NT2/D1 (cell line): ENCODE measurements at regions not wholly inside any gene's neighbourhood (a gene's known extent, or its start where the extent isn't known, plus 50 kb on each side); places are given as distances from the start of the nearest gene placed in this dataset.
A peak's percentile ranks its signal among the peaks of the same experiment; 100 is the strongest.
"Not testable (repeated sequence)": the region's sequence is repeated elsewhere in the genome, so short reads cannot be mapped to it uniquely, and the experiment has no call there.

Source experiments
- DNase-seq: peaks from one replicate; pipeline ENCODE4 v3.0.0-alpha.2; 2011; ENCODE audit warnings: low read depth, low spot score
- H3K27me3 ChIP-seq: 2 replicates; pipeline ENCODE4 v1.6.0; 2011; ENCODE audit warnings: mild to moderate bottlenecking; ENCODE audit not compliant: insufficient read length, insufficient read depth
- H3K36me3 ChIP-seq: 2 replicates; pipeline ENCODE4 v1.6.1; 2011; ENCODE audit warnings: mild to moderate bottlenecking, low read length, mixed read lengths; ENCODE audit not compliant: insufficient read depth, insufficient read length
- H3K4me1 ChIP-seq: 2 replicates; pipeline ENCODE4 v1.5.1; 2011; ENCODE audit not compliant: insufficient read depth, insufficient read length
- H3K4me3 ChIP-seq: 2 replicates; pipeline ENCODE4 v1.5.1; 2011; ENCODE audit warnings: low read depth; ENCODE audit not compliant: insufficient read length
- H3K9ac ChIP-seq: 2 replicates; pipeline ENCODE4 v1.6.0; 2011; ENCODE audit warnings: low read depth; ENCODE audit not compliant: insufficient read length
- H3K9me3 ChIP-seq: 2 replicates; pipeline ENCODE4 v1.5.1; 2011; ENCODE audit warnings: mild to moderate bottlenecking, low read length; ENCODE audit not compliant: insufficient read depth
- SUZ12 ChIP-seq: IDR thresholded peaks from 2 replicates; pipeline ENCODE4 v1.6.1; 2011; ENCODE audit not compliant: insufficient read length, insufficient read depth; ENCODE audit errors: extremely low read depth
- YY1 ChIP-seq: IDR thresholded peaks from 2 replicates; pipeline ENCODE4 v1.6.1; 2011; ENCODE audit not compliant: insufficient read length, insufficient read depth
- ZNF274 ChIP-seq: IDR thresholded peaks from 2 replicates; pipeline ENCODE4 v1.6.1; 2011; ENCODE audit warnings: mild to moderate bottlenecking, low read depth, low read length

DNA sequence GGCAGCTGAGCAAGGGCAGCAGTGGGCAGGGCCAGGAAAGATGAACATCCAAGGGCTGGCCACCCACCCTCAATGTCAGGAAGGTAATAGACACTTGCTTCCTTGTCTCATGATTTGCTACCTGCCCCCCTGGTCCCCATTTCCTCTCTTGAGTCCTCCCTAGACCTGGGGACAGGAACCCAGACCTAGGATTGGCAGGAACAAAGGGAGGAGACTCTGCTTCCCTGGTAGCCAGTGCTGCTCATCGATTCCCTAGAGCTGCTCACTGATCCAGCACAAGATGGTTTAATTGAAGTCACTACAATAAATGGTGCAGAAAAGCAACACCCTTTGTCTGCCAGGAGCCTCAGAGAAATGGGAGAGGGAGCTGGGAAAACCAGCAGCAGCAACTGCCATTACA is 67.8 kb upstream of the CHST1 start:
- Histone ChIP-seq H3K4me1 (no peaks in the 10 kb centered on the region), H3K36me3 (no peaks in the 10 kb centered on the region)
- TF ChIP-seq YY1 (no peak), SUZ12 (no peak), ZNF274 (no peak)

GRCh38 chr11:45732343-45732742 is 66.9 kb upstream of the CHST1 start:
- Histone ChIP-seq H3K9me3 (peaks cover 20% of the 10 kb centered on the region; the same call in 1 of the 2 replicates), H3K4me3 (no peak overlapping the region), H3K4me1 (no peaks in the 10 kb centered on the region), H3K36me3 (no peaks in the 10 kb centered on the region), H3K9ac (no peak overlapping the region), H3K27me3 (no peaks in the 10 kb centered on the region)
- TF ChIP-seq YY1: no peak
- no peak for TF ChIP-seq ZNF274
- no peak for TF ChIP-seq SUZ12
- DNase-seq: no peak

More for the DNA sequence above, 67.8 kb upstream of the CHST1 start:
- Histone ChIP-seq H3K9me3 (peaks cover 20% of the 10 kb centered on the region; the same call in 1 of the 2 replicates), H3K9ac (no peak overlapping the region), H3K4me3 (no peak overlapping the region), H3K27me3 (no peaks in the 10 kb centered on the region)
- DNase-seq: no peak

GRCh38 chr11:45731171-45731570 is 65.7 kb upstream of the CHST1 start:
- H3K27me3 ChIP-seq, H3K4me1 ChIP-seq, DNase-seq, H3K36me3 ChIP-seq, H3K4me3 ChIP-seq, H3K9ac ChIP-seq: not testable (repeated sequence)
- H3K9me3 ChIP-seq: peaks cover 12% of the 10 kb centered on the region; the same call in 1 of the 2 replicates

DNA sequence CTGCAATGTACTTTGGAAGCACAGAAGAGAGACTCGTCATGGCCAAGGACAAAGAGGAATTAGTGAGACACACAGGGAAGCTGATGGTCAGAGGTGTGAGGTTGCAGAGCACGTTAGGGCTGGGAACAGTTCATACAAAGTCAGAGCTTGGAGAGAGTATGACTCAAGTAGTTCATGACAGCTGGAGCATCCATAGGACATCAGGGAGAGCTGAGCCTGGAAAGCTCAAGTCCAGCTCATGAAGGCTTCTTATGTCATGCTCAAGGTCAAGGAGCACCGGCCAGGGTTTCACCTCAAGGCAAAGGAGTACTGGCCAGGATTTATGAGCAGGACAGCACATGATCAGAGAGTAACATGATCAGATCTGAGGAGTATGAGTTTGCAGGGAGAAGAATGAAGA is 64.6 kb upstream of the CHST1 start:
- no peak for TF ChIP-seq SUZ12
- no peak for TF ChIP-seq ZNF274
- TF ChIP-seq YY1: no peak
- H3K4me3 ChIP-seq: no peak overlapping the region
- 0 out of 2 replicates have a peak, but pooled peaks cover under 1% of the 10 kb centered on the region for H3K9me3 ChIP-seq
- no peaks in the 10 kb centered on the region for H3K36me3 ChIP-seq
- H3K4me1 ChIP-seq: no peaks in the 10 kb centered on the region
- no peaks in the 10 kb centered on the region for H3K27me3 ChIP-seq
- no peak overlapping the region for H3K9ac ChIP-seq
- DNase-seq: no peak

DNA sequence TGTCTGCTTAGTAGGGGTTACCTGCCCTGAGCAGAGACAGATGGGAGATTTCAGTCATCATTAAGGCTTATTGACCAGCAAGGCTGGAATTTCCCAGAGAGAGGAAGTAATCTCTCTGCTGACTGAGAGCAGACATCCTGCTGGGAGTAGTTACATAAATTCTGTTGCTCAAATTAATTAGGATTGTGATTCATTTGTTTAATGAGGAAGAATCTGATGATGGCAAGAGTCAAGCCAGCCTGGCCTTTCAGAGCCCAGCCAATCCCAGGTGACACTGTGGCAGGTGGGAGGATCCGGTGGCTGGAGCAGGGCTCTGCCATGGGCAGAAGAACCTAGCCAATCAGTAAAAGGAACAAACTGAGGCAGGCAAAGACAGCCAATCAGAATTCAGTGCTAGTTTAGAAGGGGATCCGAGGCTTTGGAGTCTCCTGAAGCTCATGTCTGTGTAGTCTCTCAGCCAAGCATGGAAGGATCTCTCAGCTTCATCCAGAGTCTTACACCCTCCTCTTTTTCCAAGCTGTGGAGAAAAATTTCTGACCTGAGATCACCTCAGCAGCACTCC is 61.2 kb upstream of the CHST1 start:
- no peak for DNase-seq
- H3K36me3 ChIP-seq: no peaks in the 10 kb centered on the region
- TF ChIP-seq ZNF274 (no peak), SUZ12 (no peak), YY1 (no peak)
- H3K27me3 ChIP-seq: no peaks in the 10 kb centered on the region
- peaks cover 7% of the 10 kb centered on the region for H3K4me1 ChIP-seq
- H3K4me3 ChIP-seq: no peak overlapping the region
- H3K9me3 ChIP-seq: no peaks in the 10 kb centered on the region
- no peak overlapping the region for H3K9ac ChIP-seq

DNA sequence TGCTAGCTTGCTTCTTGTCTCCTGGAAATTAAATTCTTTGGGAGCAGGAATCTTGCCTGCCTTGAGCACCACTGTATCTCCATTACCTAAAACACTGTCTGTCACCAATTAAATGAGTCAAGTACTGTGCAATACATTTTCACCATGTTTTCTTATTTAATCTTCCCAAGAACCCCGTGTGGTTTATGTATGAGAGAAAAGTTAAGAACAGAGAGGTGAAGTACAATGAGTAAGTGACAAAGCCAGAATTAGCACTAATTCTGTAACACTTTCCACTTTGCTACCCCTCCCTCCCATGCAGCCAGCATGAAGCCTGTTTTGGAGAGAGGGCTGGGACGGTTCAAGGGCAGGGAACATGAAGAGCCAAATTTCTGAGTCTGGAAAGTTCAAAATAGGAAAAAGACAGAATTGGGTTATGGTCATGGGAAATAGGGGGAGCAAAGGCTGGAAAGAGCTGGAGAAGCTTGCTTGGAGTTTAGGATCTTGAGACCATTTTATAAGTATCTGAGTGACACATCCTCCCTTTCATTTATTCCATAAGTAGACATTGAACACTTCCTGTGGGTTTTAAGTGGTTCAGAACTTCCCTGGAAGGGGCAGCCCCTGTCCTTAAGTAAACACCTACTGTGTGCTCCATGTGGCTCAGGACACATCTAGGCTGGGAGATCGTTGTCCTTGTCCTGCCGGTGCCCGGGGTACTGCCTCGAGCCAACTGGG is 60.5 kb upstream of the CHST1 start:
- no peaks in the 10 kb centered on the region for H3K27me3 ChIP-seq
- H3K9me3 ChIP-seq: no peaks in the 10 kb centered on the region
- H3K9ac ChIP-seq: no peak overlapping the region
- H3K36me3 ChIP-seq: no peaks in the 10 kb centered on the region
- DNase-seq: no peak
- no peak for TF ChIP-seq ZNF274
- TF ChIP-seq YY1: no peak
- TF ChIP-seq SUZ12: no peak
- peaks cover 7% of the 10 kb centered on the region for H3K4me1 ChIP-seq
- no peak overlapping the region for H3K4me3 ChIP-seq

- no peak for DNase-seq
- Histone ChIP-seq H3K9me3 (no peaks in the 10 kb centered on the region), H3K4me1 (peaks cover 7% of the 10 kb centered on the region), H3K36me3 (no peaks in the 10 kb centered on the region), H3K9ac (no peak overlapping the region), H3K4me3 (no peak overlapping the region), H3K27me3 (no peaks in the 10 kb centered on the region)
- TF ChIP-seq SUZ12 (no peak), ZNF274 (no peak), YY1 (no peak)
These were observed 59.7 kb upstream of the CHST1 start for GRCh38 chr11:45725121-45725520.

DNA sequence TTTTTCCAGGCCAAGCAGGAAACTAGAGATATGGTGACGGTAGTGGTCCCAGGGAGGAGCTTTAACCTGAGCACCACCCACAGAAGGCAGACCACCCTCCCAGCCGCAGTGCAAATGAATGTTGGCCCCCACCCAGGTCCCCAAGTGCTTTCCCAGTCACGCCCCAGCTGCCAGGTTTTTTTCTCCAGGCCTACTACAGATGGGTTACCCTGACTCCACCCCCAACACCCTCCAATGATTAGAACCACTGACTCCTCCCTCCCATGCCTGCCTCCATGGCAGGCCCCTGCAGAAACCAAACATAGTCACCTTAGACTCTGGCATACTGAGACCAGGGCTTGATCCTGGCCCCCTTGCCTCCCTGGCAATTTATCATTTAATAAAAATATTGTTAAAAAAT is 58.7 kb upstream of the CHST1 start:
- H3K9ac ChIP-seq: no peak overlapping the region
- H3K27me3 ChIP-seq: no peaks in the 10 kb centered on the region
- peak; percentile 44 for DNase-seq
- no peaks in the 10 kb centered on the region for H3K36me3 ChIP-seq
- H3K4me1 ChIP-seq: peaks cover 9% of the 10 kb centered on the region
- H3K9me3 ChIP-seq: no peaks in the 10 kb centered on the region
- H3K4me3 ChIP-seq: no peak overlapping the region
- TF ChIP-seq YY1: no peak
- TF ChIP-seq SUZ12: no peak
- no peak for TF ChIP-seq ZNF274
